ENCODE measurements at regions not wholly inside any gene's neighbourhood (a gene's known extent, or its start where the extent isn't known, plus 50 kb on each side); places are given as distances from the start of the nearest gene placed in this dataset.

DNA sequence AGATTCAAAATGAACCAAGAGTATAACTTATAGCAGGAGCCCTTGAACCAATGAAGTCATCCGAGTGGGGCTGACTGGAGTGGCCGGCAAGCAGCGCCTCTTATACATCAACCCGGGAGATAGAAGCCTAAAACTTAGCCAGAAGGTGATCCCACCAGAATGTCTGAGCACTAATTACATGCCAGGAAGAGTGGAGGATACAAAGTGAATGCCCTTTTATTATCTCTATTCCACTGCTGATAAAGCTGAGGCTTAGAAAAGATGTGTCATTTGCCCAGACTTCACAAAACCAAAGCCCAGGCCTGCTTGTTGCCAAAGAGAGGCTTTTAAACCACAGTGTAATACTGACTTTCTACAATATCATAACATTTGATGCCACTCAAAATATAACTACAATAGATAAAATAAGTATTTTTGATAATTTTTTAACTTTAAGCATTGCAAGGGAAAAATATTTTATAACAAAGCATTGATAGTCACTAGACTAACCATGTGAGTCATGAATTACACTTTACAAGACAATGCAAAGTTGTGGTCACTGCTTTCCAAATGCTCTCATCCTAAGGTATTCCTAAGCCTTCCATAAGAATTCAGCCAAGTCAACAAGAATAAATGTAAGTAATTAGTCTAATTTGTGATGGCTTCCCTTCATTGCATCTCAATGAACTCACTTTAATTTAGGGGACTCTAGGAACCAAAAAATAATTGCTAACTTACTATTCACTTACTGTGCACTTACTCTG lies 58.6 kb upstream of the ARID5B start:
- DNase-seq, result peak; percentile 56

DNA sequence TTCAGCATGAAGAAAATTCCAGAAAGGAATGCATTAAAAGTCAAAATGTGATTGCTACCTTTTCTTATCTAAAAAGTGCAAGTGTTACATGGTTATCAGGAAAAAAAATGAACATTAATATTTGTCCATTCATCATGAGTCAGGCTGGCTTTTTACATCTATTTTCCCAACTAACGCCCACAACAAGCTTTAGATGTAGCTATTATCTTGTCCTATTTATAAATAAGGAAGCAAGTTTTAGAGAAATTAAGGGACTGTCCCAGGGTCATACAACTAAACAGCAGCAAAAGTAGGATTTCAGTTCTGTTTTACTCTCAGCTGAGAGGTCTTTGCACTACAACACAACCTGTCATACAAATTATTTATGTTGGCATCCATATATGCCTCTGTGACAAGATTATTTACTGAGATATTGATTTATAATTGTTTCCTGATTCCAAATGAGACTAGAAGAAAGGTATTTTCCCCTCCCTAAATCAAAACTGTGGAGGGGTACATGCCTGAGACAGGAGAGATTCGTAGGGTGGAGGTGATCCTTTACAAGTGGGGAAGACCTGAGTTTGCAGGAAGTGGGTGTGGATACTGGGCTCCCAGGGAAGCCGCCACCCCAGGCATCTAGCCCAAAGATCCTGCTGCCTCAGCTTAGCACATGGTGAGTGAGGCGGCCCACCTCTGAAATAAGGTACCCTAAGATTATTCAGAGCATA lies 57.2 kb upstream of the ARID5B start:
- DNase-seq, result peak; percentile 38

DNA sequence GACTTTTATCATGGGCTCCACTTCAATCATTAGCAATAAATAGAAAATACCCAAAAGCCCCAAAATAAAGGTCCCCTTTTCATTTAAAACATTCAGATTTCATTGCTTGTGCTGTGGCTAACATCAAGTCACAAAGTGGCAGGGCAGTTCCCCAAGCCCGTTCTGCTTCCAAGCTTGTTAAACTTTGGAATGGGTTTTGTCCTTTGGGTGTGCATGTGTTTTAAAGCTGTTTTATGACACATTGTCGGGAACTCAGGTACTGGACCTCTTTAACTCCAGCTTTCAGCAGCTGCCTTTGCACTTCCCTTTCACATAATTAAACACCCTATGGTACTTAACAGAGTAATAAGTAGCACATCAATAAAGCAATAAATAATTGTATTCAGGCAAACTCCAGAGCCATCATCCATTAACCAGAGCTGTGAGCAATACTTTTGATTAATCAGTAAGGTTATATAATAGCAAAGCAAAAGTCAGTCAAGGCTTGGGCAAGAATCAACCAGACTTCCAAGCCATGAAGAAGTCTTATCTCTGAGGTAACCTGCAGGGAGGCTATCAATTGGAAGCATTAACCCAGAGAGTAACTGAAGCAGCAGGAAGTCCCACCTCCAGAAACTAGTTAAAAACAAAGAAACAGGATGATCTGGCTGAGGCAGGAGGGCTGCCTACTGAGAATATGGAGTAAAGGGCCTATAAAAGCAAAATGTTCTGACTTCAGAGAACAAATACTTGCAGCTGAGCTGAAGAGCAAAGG lies 56.1 kb upstream of the ARID5B start:
- peak; percentile 44 for DNase-seq

DNA sequence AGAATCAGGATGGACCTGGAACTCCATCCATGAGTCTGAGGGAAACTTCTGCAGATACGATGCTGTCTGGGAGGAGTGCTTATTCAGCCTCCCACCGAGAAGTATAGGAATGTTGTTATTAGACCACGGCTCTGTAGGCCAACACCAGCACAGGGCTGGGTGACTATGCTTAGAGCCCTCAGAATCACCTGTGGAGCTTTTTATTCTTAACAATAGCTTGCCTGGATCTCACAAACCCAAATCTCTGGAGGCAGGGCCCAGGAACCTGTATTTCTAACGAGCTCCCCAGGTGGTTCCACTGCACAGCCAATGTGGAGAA lies 55.6 kb upstream of the ARID5B start:
- no peak for DNase-seq

DNA sequence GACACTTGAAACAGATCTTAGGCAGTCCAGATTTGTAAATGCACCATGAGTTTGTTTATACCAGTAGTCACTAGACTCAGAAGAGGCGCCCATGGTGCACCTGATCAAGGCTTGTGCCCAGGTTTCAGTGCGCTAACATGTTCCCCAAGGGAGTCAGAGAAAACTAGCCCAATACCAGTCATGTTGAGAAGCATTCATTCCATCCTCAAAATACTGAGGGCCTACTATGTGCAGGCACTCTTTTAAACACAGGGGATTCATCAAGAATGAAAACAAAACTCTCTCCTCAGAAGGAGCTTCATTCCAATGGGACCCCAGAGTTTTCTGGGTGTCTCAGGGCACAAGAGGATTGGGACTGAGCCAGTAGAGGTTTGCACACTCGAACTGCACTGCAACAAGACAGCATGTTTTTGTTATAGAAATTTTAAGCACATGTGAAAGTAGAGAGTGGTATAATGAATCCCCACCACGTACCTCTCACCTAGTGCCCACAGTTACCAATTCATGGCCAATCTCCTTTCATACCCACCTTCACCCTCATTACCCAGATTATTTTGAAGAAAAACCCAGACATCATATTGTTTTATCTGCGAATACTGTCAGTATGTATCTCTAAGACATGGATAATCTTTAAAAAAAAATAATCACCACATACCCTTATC lies 55.0 kb upstream of the ARID5B start:
- no peak for DNase-seq

DNA sequence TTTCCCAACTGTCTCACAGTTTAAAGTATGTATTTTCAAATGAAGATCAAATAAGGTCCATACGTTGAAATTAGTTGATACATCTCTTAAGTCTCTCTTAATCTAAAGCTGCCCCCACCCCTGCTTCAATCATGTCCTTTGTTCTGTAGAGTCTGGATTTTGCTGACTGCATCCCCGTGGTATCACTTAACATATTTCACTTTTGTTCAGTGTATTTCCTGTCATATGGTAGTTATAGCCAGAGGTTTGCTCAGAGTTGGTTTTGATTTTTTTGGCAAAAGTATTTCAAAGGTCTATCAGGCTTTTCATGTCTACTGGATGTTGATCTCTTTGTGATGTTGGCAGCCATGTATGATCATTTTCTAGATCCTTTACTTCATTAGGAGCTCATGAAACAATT lies 54.4 kb upstream of the ARID5B start:
- no peak for DNase-seq

DNA sequence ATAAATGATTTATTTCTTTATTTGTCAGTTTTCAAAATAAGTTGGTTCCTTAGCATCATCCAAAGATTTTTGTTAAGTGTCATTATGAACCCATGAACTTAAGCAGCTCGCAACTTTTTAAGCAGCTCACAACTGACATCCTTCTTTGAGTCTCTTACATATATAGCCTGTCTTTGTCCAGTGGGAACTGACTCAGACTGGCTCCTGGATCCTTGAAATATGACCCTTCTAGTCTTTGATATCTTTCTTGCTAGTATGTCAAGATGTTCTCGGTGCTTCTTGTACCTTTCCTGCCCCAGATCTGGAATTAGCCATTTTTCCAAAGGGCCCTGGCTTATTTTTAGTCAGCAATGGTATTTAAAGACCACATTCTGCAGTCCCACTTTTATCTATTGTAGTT lies 53.9 kb upstream of the ARID5B start:
- no peak for DNase-seq

DNA sequence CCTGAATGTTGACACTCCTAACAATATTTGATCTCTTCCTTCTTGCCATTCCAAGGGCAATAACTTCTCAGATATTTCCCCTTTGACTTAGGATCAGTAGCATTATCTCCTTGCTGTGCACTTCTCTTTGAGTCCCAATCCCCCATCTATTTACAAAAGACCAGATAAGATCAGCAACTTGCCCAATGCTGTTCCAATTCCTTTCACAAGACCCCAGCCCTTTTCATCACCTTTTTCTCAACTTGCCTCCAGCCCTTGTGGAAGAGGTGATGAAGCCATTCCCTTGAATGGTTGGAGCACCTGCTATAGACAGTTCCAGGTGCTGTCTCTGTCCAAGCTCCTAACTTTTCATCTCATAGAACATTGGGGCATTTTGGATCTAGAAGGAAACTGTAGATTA lies 51.1 kb upstream of the ARID5B start:
- DNase-seq, result no peak
